ENCODE measurements at regions not wholly inside any gene's neighbourhood (a gene's known extent, or its start where the extent isn't known, plus 50 kb on each side); places are given as distances from the start of the nearest gene placed in this dataset.

DNA sequence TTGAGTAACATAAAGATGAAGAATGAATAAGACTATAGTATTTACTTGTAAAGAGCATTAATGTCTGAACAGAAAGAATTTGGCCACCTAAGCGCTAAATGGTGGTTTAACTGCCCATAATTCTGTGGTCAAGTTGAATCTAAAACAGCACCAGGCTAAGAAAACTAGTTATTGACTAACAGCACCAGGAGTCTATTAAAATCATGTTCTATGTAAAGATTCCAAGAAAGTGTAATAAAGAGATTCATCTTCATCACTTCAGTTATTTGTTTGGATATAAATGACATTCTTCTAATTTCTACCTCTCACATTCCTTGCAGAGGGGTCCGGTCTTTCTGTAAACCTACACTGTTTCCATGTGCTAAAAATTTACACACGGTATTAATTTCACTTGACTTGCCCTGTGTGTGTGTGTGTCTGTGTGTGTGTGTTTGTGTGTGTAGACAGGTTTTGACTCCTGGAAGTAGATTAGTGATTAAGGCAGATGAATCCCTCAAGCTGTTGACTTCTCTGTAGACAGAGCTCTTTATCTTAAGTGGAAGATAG is 84.4 kb downstream of the KLF6 start:
- Histone ChIP-seq H3K36me3 (ENCODE audit: insufficient read depth, low read length) (no peaks in the 10 kb centered on the region), H2AFZ (ENCODE audit: low read length) (no peak overlapping the region), H3K9me3 (ENCODE audit: low read length) (no peaks in the 10 kb centered on the region), H3K4me2 (ENCODE audit: low read length) (no peak overlapping the region), H3K4me3 (ENCODE audit: low read depth, low read length, poor library complexity, severe bottlenecking) (no peak overlapping the region), H3K79me2 (ENCODE audit: insufficient read depth, low read length) (no peaks in the 10 kb centered on the region), H4K20me1 (ENCODE audit: insufficient read depth, low read length) (no peaks in the 10 kb centered on the region), H3F3A (ENCODE audit: insufficient read depth, low read length) (no peaks in the 10 kb centered on the region), H3K27me3 (ENCODE audit: insufficient read depth, low read length) (no peaks in the 10 kb centered on the region), H3K27ac (ENCODE audit: low read depth, low read length, poor library complexity, severe bottlenecking) (no peak overlapping the region), H3K9me2 (ENCODE audit: low read depth, low read length) (no peaks in the 10 kb centered on the region), H3K4me1 (ENCODE audit: insufficient read depth, low read length, severe bottlenecking) (no peaks in the 10 kb centered on the region), H3K9ac (ENCODE audit: low read length) (no peak overlapping the region)
- no peak for TF ChIP-seq CTCF (IDR thresholded peaks at IDR 0.05; ENCODE audit: low read length)
- no peak for TF ChIP-seq EZH2 (IDR thresholded peaks at IDR 0.05; ENCODE audit: borderline replicate concordance, low read length)

DNA sequence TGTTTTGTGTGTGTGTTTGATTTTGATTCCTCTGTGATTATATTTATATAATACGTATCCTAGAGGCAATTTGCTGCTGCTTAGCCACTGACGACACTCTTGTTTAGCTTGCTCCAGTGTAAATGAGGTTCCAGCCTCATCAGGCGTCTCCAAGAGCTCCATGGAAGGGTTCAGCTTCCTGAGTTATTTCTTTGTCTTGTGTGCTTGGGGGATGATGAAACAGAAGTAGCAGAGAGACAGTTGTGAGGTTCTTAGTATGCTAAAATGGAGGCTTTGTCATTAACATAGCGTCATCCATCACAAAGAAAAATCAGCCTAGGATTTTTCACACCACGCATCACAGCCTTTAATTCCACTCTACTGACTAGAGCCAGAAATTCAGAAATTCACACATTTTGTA is 85.1 kb downstream of the KLF6 start:
- Histone ChIP-seq H3K4me3 (ENCODE audit: low read depth, low read length, poor library complexity, severe bottlenecking) (no peak overlapping the region), H3K9me3 (ENCODE audit: low read length) (no peaks in the 10 kb centered on the region), H3K9ac (ENCODE audit: low read length) (no peak overlapping the region), H2AFZ (ENCODE audit: low read length) (no peak overlapping the region), H3K79me2 (ENCODE audit: insufficient read depth, low read length) (no peaks in the 10 kb centered on the region), H3K27me3 (ENCODE audit: insufficient read depth, low read length) (no peaks in the 10 kb centered on the region), H3K27ac (ENCODE audit: low read depth, low read length, poor library complexity, severe bottlenecking) (no peak overlapping the region), H3K4me2 (ENCODE audit: low read length) (no peak overlapping the region), H4K20me1 (ENCODE audit: insufficient read depth, low read length) (no peaks in the 10 kb centered on the region), H3K4me1 (ENCODE audit: insufficient read depth, low read length, severe bottlenecking) (no peaks in the 10 kb centered on the region), H3F3A (ENCODE audit: insufficient read depth, low read length) (no peaks in the 10 kb centered on the region), H3K36me3 (ENCODE audit: insufficient read depth, low read length) (no peaks in the 10 kb centered on the region), H3K9me2 (ENCODE audit: low read depth, low read length) (no peaks in the 10 kb centered on the region)
- TF ChIP-seq CTCF (IDR thresholded peaks at IDR 0.05; ENCODE audit: low read length) (no peak), EZH2 (IDR thresholded peaks at IDR 0.05; ENCODE audit: borderline replicate concordance, low read length) (no peak)

DNA sequence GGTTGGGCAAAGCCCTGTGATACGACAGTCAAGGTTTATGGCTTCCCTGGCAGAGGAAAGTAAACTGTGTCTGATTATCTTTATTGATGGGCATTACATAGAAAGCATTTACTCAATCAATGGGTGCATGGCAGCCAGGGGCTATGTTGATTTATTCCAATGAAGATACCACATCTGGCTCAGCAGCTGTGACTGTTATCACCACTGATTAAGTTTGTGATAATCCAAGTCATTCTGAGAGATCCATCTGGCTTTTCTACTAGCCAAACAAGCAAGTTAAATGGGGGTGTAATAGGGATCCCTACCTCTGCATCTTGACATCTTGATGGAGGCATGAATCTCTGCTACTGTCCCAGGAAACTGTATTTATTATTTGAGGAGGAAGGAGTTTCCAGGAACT is 86.7 kb downstream of the KLF6 start:
- no peaks in the 10 kb centered on the region for H3K36me3 ChIP-seq (ENCODE audit: insufficient read depth, low read length)
- H3F3A ChIP-seq (ENCODE audit: insufficient read depth, low read length): no peaks in the 10 kb centered on the region
- no peak overlapping the region for H3K4me3 ChIP-seq (ENCODE audit: low read depth, low read length, poor library complexity, severe bottlenecking)
- no peak overlapping the region for H3K9ac ChIP-seq (ENCODE audit: low read length)
- H3K27me3 ChIP-seq (ENCODE audit: insufficient read depth, low read length): no peaks in the 10 kb centered on the region
- no peak for TF ChIP-seq EZH2 (IDR thresholded peaks at IDR 0.05; ENCODE audit: borderline replicate concordance, low read length)
- H3K9me2 ChIP-seq (ENCODE audit: low read depth, low read length): no peaks in the 10 kb centered on the region
- H3K4me1 ChIP-seq (ENCODE audit: insufficient read depth, low read length, severe bottlenecking): no peaks in the 10 kb centered on the region
- no peak overlapping the region for H3K4me2 ChIP-seq (ENCODE audit: low read length)
- no peaks in the 10 kb centered on the region for H3K9me3 ChIP-seq (ENCODE audit: low read length)
- H3K79me2 ChIP-seq (ENCODE audit: insufficient read depth, low read length): no peaks in the 10 kb centered on the region
- no peaks in the 10 kb centered on the region for H4K20me1 ChIP-seq (ENCODE audit: insufficient read depth, low read length)
- H2AFZ ChIP-seq (ENCODE audit: low read length): no peak overlapping the region
- no peak overlapping the region for H3K27ac ChIP-seq (ENCODE audit: low read depth, low read length, poor library complexity, severe bottlenecking)

- H3K27ac ChIP-seq (ENCODE audit: low read depth, low read length, poor library complexity, severe bottlenecking): no peak overlapping the region
- TF ChIP-seq CTCF (IDR thresholded peaks at IDR 0.05; ENCODE audit: low read length): no peak
- no peak for TF ChIP-seq EZH2 (IDR thresholded peaks at IDR 0.05; ENCODE audit: borderline replicate concordance, low read length)
- no peaks in the 10 kb centered on the region for H3K79me2 ChIP-seq (ENCODE audit: insufficient read depth, low read length)
- no peaks in the 10 kb centered on the region for H3K4me1 ChIP-seq (ENCODE audit: insufficient read depth, low read length, severe bottlenecking)
- H2AFZ ChIP-seq (ENCODE audit: low read length): no peak overlapping the region
- no peaks in the 10 kb centered on the region for H4K20me1 ChIP-seq (ENCODE audit: insufficient read depth, low read length)
- H3K36me3 ChIP-seq (ENCODE audit: insufficient read depth, low read length): no peaks in the 10 kb centered on the region
- H3K9me3 ChIP-seq (ENCODE audit: low read length): no peaks in the 10 kb centered on the region
- no peak overlapping the region for H3K9ac ChIP-seq (ENCODE audit: low read length)
- H3K27me3 ChIP-seq (ENCODE audit: insufficient read depth, low read length): no peaks in the 10 kb centered on the region
- no peaks in the 10 kb centered on the region for H3K9me2 ChIP-seq (ENCODE audit: low read depth, low read length)
- no peaks in the 10 kb centered on the region for H3F3A ChIP-seq (ENCODE audit: insufficient read depth, low read length)
- H3K4me2 ChIP-seq (ENCODE audit: low read length): no peak overlapping the region
- H3K4me3 ChIP-seq (ENCODE audit: low read depth, low read length, poor library complexity, severe bottlenecking): no peak overlapping the region
These were observed 91.3 kb downstream of the KLF6 start for GRCh38 chr10:3693698-3694080.
